ENCODE measurements at regions not wholly inside any gene's neighbourhood (a gene's known extent, or its start where the extent isn't known, plus 50 kb on each side); places are given as distances from the start of the nearest gene placed in this dataset.

DNA sequence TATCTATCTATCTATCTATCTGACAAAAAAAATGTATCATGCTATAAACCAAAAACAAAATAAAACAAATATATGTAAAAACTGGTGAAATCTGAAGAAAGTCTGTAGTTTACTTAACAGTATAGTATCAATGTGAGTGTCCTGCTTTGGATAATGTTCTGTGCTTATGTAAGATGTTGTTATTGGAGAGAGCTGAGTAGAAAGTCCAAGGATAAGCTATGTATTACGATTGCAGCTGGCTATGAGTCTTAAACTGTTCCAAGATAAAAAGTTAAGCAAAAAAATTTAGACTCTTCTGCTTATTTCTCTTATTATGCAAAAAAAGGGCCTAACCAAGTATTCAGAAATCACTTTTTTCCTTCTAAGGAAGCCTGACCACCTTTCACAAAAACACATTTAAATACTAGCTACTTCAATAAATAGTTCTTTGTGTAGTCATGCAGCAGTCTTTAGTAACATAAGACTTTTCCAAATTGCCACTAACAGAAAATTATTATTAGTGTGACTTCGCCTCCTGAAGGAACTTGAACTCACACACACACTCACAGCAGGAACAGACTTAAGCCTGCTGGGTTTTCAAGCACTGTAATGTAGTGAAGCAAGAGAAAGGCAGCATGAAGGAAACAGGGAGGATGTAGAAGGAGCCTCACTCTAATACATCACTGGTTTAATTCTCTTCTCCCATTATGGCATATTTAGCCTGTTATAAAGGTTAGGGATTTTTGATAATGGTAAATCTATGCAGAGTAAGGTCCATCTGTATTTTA, 265.8 kb upstream of the GJE1 start:
- no peak for TF ChIP-seq POLR2A (IDR thresholded peaks at IDR 0.05)
- TF ChIP-seq, protein P1, sequence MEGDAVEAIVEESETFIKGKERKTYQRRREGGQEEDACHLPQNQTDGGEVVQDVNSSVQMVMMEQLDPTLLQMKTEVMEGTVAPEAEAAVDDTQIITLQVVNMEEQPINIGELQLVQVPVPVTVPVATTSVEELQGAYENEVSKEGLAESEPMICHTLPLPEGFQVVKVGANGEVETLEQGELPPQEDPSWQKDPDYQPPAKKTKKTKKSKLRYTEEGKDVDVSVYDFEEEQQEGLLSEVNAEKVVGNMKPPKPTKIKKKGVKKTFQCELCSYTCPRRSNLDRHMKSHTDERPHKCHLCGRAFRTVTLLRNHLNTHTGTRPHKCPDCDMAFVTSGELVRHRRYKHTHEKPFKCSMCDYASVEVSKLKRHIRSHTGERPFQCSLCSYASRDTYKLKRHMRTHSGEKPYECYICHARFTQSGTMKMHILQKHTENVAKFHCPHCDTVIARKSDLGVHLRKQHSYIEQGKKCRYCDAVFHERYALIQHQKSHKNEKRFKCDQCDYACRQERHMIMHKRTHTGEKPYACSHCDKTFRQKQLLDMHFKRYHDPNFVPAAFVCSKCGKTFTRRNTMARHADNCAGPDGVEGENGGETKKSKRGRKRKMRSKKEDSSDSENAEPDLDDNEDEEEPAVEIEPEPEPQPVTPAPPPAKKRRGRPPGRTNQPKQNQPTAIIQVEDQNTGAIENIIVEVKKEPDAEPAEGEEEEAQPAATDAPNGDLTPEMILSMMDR (IDR thresholded peaks at IDR 0.05) = no peak
